Keratinocyte (primary cell): ENCODE measurements at regions not wholly inside any gene's neighbourhood (a gene's known extent, or its start where the extent isn't known, plus 50 kb on each side); places are given as distances from the start of the nearest gene placed in this dataset.

Source experiments
- DNase-seq: peaks from one replicate; pipeline ENCODE4 v3.0.0-alpha.2; 2011; ENCODE audit warnings: low read depth, missing footprints, low spot score
- FAIRE-seq: peaks from 2 replicates; lab custom pipeline; 2011; peaks lifted over from hg19 to GRCh38; lab: Jason Lieb, UNC
- H2AFZ ChIP-seq: 2 replicates; pipeline ENCODE4 v1.6.0; 2012; ENCODE audit warnings: low read length, control low read depth, inconsistent platforms; ENCODE audit not compliant: control insufficient read depth
- H3K27ac ChIP-seq: 2 replicates; pipeline ENCODE4 v1.5.1; 2011; ENCODE audit warnings: low read length; ENCODE audit not compliant: control insufficient read depth, insufficient read depth
- H3K27me3 ChIP-seq: 3 replicates; pipeline ENCODE4 v1.6.0; 2011; ENCODE audit warnings: low read length; ENCODE audit not compliant: control insufficient read depth, insufficient read depth; ENCODE audit errors: extremely low read depth
- H3K36me3 ChIP-seq, 2 experiments: 2 replicates in 1 of 2; 3 replicates in 1 of 2; pipeline ENCODE4 v1.5.1; 2011; ENCODE audit warnings: low read length in 2 of 2, mild to moderate bottlenecking in 1 of 2; ENCODE audit not compliant: control insufficient read depth in 2 of 2, insufficient read depth in 2 of 2; ENCODE audit errors: extremely low read depth in 1 of 2
- H3K4me1 ChIP-seq: 3 replicates; pipeline ENCODE4 v1.5.1; 2011; ENCODE audit warnings: low read length; ENCODE audit not compliant: control insufficient read depth, insufficient read depth; ENCODE audit errors: extremely low read depth
- H3K4me2 ChIP-seq: 3 replicates; pipeline ENCODE4 v1.6.0; 2011; ENCODE audit warnings: low read depth, low read length; ENCODE audit not compliant: control insufficient read depth, insufficient read depth; ENCODE audit errors: extremely low read depth
- H3K4me3 ChIP-seq, 3 experiments: fragments of 200-600 bp in 1 of 3; sonication (generic) in 1 of 3; 2 replicates in 2 of 3; 3 replicates in 1 of 3; pipeline ENCODE4 v1.5.1; 2011 to 2016; ENCODE audit warnings: low read length in 3 of 3, mild to moderate bottlenecking in 3 of 3, control low read depth in 2 of 3, inconsistent platforms in 1 of 3, low read depth in 1 of 3, mixed read lengths in 1 of 3, mixed run types in 1 of 3, moderate library complexity in 1 of 3; ENCODE audit not compliant: control insufficient read depth in 2 of 3, insufficient read depth in 2 of 3; ENCODE audit errors: extremely low read depth in 1 of 3
- H3K79me2 ChIP-seq: 2 replicates; pipeline ENCODE4 v1.6.0; 2012; ENCODE audit warnings: low read length; ENCODE audit not compliant: control insufficient read depth, insufficient read depth
- H3K9ac ChIP-seq: 3 replicates; pipeline ENCODE4 v1.6.0; 2011; ENCODE audit warnings: low read length; ENCODE audit not compliant: control insufficient read depth, insufficient read depth; ENCODE audit errors: extremely low read depth
- H3K9me1 ChIP-seq: 3 replicates; pipeline ENCODE4 v1.6.0; 2011; ENCODE audit warnings: low read length; ENCODE audit not compliant: control insufficient read depth, insufficient read depth; ENCODE audit errors: extremely low read depth
- H3K9me3 ChIP-seq: 2 replicates; pipeline ENCODE4 v1.5.1; 2012; ENCODE audit warnings: low read depth, low read length; ENCODE audit not compliant: control insufficient read depth
- H4K20me1 ChIP-seq: 3 replicates; pipeline ENCODE4 v1.6.0; 2011; ENCODE audit warnings: low read length; ENCODE audit not compliant: control insufficient read depth, insufficient read depth; ENCODE audit errors: extremely low read depth
- EZH2 ChIP-seq: IDR thresholded peaks from one replicate; pipeline ENCODE4 v1.6.1; 2012; ENCODE audit warnings: inconsistent platforms, mild to moderate bottlenecking, low read length, moderate library complexity
- dilution Hi-C: fragments of 300-500 bp; cut with MboI; formaldehyde crosslinking; loops from one replicate; pipeline ENCODE4 v1.7.0; 2020; ENCODE audit warnings: low sequenced_read_pairs; ENCODE audit not compliant: extremely low pct_ligation_motif_present
- TF ChIP-seq, protein P1 (sequence below), 3 experiments: IDR thresholded peaks in 1 of 3; conservative IDR thresholded peaks in 1 of 3; optimal IDR thresholded peaks in 1 of 3; 2 replicates in 2 of 3; 3 replicates in 1 of 3; pipeline versions ENCODE3 to v1.5.1; 2011; ENCODE audit warnings: low read length in 3 of 3, mild to moderate bottlenecking in 3 of 3, moderate library complexity in 2 of 3, control low read depth in 1 of 3, inconsistent platforms in 1 of 3; ENCODE audit not compliant: insufficient read depth in 2 of 3; ENCODE audit errors: extremely low read depth in 1 of 3

GRCh38 chr5:28017178-28017577, 978.8 kb upstream of the CDH9 start:
- FAIRE-seq (no peak), DNase-seq (no peak)
- no peaks in the 10 kb centered on the region for H3K27me3 ChIP-seq
- no peaks in the 10 kb centered on the region for H3K9me1 ChIP-seq
- TF ChIP-seq, protein P1, sequence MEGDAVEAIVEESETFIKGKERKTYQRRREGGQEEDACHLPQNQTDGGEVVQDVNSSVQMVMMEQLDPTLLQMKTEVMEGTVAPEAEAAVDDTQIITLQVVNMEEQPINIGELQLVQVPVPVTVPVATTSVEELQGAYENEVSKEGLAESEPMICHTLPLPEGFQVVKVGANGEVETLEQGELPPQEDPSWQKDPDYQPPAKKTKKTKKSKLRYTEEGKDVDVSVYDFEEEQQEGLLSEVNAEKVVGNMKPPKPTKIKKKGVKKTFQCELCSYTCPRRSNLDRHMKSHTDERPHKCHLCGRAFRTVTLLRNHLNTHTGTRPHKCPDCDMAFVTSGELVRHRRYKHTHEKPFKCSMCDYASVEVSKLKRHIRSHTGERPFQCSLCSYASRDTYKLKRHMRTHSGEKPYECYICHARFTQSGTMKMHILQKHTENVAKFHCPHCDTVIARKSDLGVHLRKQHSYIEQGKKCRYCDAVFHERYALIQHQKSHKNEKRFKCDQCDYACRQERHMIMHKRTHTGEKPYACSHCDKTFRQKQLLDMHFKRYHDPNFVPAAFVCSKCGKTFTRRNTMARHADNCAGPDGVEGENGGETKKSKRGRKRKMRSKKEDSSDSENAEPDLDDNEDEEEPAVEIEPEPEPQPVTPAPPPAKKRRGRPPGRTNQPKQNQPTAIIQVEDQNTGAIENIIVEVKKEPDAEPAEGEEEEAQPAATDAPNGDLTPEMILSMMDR (optimal IDR thresholded peaks at IDR 0.05 in 1 of 3, IDR thresholded peaks at IDR 0.05 in 1 of 3, conservative IDR thresholded peaks at IDR 0.05 in 1 of 3; ENCODE audit: extremely low read depth in 1 of 3, insufficient read depth in 2 of 3, low read length in 3 of 3) = no peak
- no peak for TF ChIP-seq EZH2
- no peak overlapping the region for H3K4me2 ChIP-seq
- H3K4me3 ChIP-seq = no peak overlapping the region
- no peaks in the 10 kb centered on the region for H3K36me3 ChIP-seq
- no peaks in the 10 kb centered on the region for H3K4me1 ChIP-seq
- no peak overlapping the region for H3K9ac ChIP-seq
- dilution Hi-C loops = no loop called here
- no peak overlapping the region for H3K27ac ChIP-seq
- H3K79me2 ChIP-seq = no peaks in the 10 kb centered on the region
- no peak overlapping the region for H2AFZ ChIP-seq
- H3K9me3 ChIP-seq = peaks cover 2% of the 10 kb centered on the region
- no peaks in the 10 kb centered on the region for H4K20me1 ChIP-seq

DNA sequence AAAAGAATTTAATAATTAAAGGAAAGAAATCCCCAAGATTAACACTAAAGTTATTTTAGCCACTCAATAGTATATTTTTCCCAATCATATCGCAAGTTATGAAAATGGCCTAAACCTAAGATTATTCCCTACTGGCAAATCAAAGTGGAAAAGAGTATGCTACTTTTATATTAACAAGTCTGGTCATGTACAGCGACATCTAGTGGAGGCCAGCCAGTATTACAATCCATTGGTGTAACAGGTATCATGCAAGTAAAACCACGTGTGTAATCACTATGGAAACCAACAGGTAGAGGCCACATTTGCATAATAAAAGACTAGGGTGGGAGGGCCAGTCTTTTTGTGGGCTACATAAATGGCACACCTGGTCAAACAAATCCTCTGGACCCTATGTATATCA, 976.4 kb upstream of the CDH9 start:
- no peak for DNase-seq
- Histone ChIP-seq H3K9me3 (peaks cover 2% of the 10 kb centered on the region), H3K9ac (no peak overlapping the region), H3K27me3 (no peaks in the 10 kb centered on the region), H3K4me1 (no peaks in the 10 kb centered on the region), H3K36me3 (no peaks in the 10 kb centered on the region), H3K79me2 (no peaks in the 10 kb centered on the region), H3K9me1 (no peaks in the 10 kb centered on the region), H4K20me1 (no peaks in the 10 kb centered on the region), H3K4me2 (no peak overlapping the region), H3K27ac (no peak overlapping the region), H3K4me3 (no peak overlapping the region), H2AFZ (no peak overlapping the region)
- dilution Hi-C loops = no loop called here
- no peak for FAIRE-seq
- TF ChIP-seq, protein P1 (optimal IDR thresholded peaks at IDR 0.05 in 1 of 3, IDR thresholded peaks at IDR 0.05 in 1 of 3, conservative IDR thresholded peaks at IDR 0.05 in 1 of 3; ENCODE audit: extremely low read depth in 1 of 3, insufficient read depth in 2 of 3, low read length in 3 of 3) = peak; percentile 14 to 43 (median 30)
- TF ChIP-seq EZH2 = no peak
